H9 (cell line): ENCODE measurements at regions not wholly inside any gene's neighbourhood (a gene's known extent, or its start where the extent isn't known, plus 50 kb on each side); places are given as distances from the start of the nearest gene placed in this dataset.

Experiments used
- DNase-seq: peaks from one replicate; pipeline ENCODE4 v3.0.0-alpha.2; 2017
- H2AFZ ChIP-seq: one replicate; pipeline ENCODE4 v1.6.1; 2013; ENCODE audit warnings: mild to moderate bottlenecking, low read length, control low read depth, moderate library complexity
- H2AK5ac ChIP-seq: 2 replicates; pipeline ENCODE4 v1.6.1; 2013; ENCODE audit warnings: low read length, control low read depth, mixed read lengths; ENCODE audit not compliant: insufficient read length
- H2BK120ac ChIP-seq: one replicate; pipeline ENCODE4 v1.6.1; 2013; ENCODE audit warnings: low read depth, mild to moderate bottlenecking, low read length, control low read depth, inconsistent platforms; ENCODE audit not compliant: poor library complexity, severe bottlenecking
- H2BK12ac ChIP-seq: 2 replicates; pipeline ENCODE4 v1.6.1; 2013; ENCODE audit warnings: low read length, control low read depth, mixed read lengths, low read depth; ENCODE audit not compliant: insufficient read length
- H2BK15ac ChIP-seq: 2 replicates; pipeline ENCODE4 v1.6.1; 2013; ENCODE audit warnings: low read depth, low read length, control low read depth
- H2BK20ac ChIP-seq: one replicate; pipeline ENCODE4 v1.6.1; 2013; ENCODE audit warnings: low read depth, mild to moderate bottlenecking, low read length, control low read depth, inconsistent platforms; ENCODE audit not compliant: poor library complexity, severe bottlenecking
- H2BK5ac ChIP-seq: 2 replicates; pipeline ENCODE4 v1.6.1; 2013; ENCODE audit warnings: low read length, control low read depth, mixed read lengths; ENCODE audit not compliant: insufficient read length
- H3K14ac ChIP-seq: 2 replicates; pipeline ENCODE4 v1.6.1; 2013; ENCODE audit warnings: low read length, control low read depth; ENCODE audit not compliant: insufficient read depth
- H3K18ac ChIP-seq: 2 replicates; pipeline ENCODE4 v1.6.1; 2013; ENCODE audit warnings: low read depth, mild to moderate bottlenecking, mixed read lengths, low read length, control low read depth; ENCODE audit not compliant: insufficient read length
- H3K23ac ChIP-seq: 2 replicates; pipeline ENCODE4 v1.6.1; 2013; ENCODE audit warnings: low read length, control low read depth, mixed read lengths, low read depth; ENCODE audit not compliant: insufficient read length
- H3K23me2 ChIP-seq: 2 replicates; pipeline ENCODE4 v1.6.1; 2013; ENCODE audit warnings: low read depth, mild to moderate bottlenecking, mixed read lengths, low read length, control low read depth; ENCODE audit not compliant: insufficient read length, poor library complexity, severe bottlenecking
- H3K27ac ChIP-seq: 2 replicates; pipeline ENCODE4 v1.5.1; 2013; ENCODE audit warnings: low read length, control low read depth, mixed read lengths, low read depth; ENCODE audit not compliant: insufficient read length
- H3K27me3 ChIP-seq: 2 replicates; pipeline ENCODE4 v1.6.1; 2013; ENCODE audit warnings: low read length, control low read depth, inconsistent platforms; ENCODE audit not compliant: insufficient read depth
- H3K4ac ChIP-seq: 2 replicates; pipeline ENCODE4 v1.6.1; 2013; ENCODE audit warnings: low read depth, mild to moderate bottlenecking, control low read depth, inconsistent platforms, low read length, moderate library complexity
- H3K4me1 ChIP-seq: 2 replicates; pipeline ENCODE4 v1.6.1; 2013; ENCODE audit warnings: low read length, control low read depth, inconsistent platforms; ENCODE audit not compliant: insufficient read depth
- H3K4me2 ChIP-seq: 2 replicates; pipeline ENCODE4 v1.6.1; 2013; ENCODE audit warnings: low read length, control low read depth, mixed read lengths; ENCODE audit not compliant: insufficient read length, insufficient read depth
- H3K56ac ChIP-seq: 2 replicates; pipeline ENCODE4 v1.6.1; 2013; ENCODE audit warnings: low read depth, mild to moderate bottlenecking, mixed read lengths, low read length, control low read depth; ENCODE audit not compliant: insufficient read length
- H3K79me1 ChIP-seq: 2 replicates; pipeline ENCODE4 v1.6.1; 2013; ENCODE audit warnings: low read depth, mild to moderate bottlenecking, moderate library complexity, low read length, control low read depth, inconsistent platforms; ENCODE audit not compliant: insufficient read depth, poor library complexity, severe bottlenecking
- H3K79me2 ChIP-seq: 2 replicates; pipeline ENCODE4 v1.6.1; 2013; ENCODE audit warnings: low read length, control low read depth, inconsistent platforms; ENCODE audit not compliant: insufficient read depth
- H3K9ac ChIP-seq: 2 replicates; pipeline ENCODE4 v1.6.1; 2013; ENCODE audit warnings: low read length, control low read depth, mixed read lengths; ENCODE audit not compliant: insufficient read length; ENCODE audit errors: extremely low read depth
- H3K9me3 ChIP-seq: one replicate; pipeline ENCODE4 v1.6.1; 2013; ENCODE audit warnings: low read depth, low read length, inconsistent platforms; ENCODE audit not compliant: control insufficient read depth
- H3T11ph ChIP-seq: one replicate; pipeline ENCODE4 v1.6.1; 2013; ENCODE audit warnings: mild to moderate bottlenecking, low read length, control low read depth, inconsistent platforms
- H4K20me1 ChIP-seq: one replicate; pipeline ENCODE4 v1.6.1; 2013; ENCODE audit not compliant: control insufficient read depth, insufficient read length, insufficient read depth
- H4K5ac ChIP-seq: 2 replicates; pipeline ENCODE4 v1.6.1; 2013; ENCODE audit warnings: low read depth, mild to moderate bottlenecking, mixed read lengths, low read length, control low read depth; ENCODE audit not compliant: insufficient read length
- H4K8ac ChIP-seq: replicated peaks from 2 replicates; pipeline ENCODE4 v1.6.1; 2013; ENCODE audit warnings: low read length, control low read depth, mixed read lengths, low read depth; ENCODE audit not compliant: insufficient read length
- H4K91ac ChIP-seq: 2 replicates; pipeline ENCODE4 v1.6.1; 2013; ENCODE audit warnings: low read depth, mild to moderate bottlenecking, moderate library complexity, mixed read lengths, low read length, control low read depth; ENCODE audit not compliant: insufficient read length
- H3K27ac Mint-ChIP-seq, 3 experiments: 2 replicates in 2 of 3; 3 replicates in 1 of 3; pipeline ENCODE4 v1.8.0; 2020 to 2021; ENCODE audit warnings: mixed read lengths in 3 of 3, mild to moderate bottlenecking in 1 of 3, moderate library complexity in 1 of 3
- H3K27me3 Mint-ChIP-seq: 2 replicates; pipeline ENCODE4 v1.8.0; 2021; ENCODE audit warnings: low read depth, mild to moderate bottlenecking, moderate library complexity, mixed read lengths
- H3K36me3 Mint-ChIP-seq, 3 experiments: 2 replicates in 2 of 3; 3 replicates in 1 of 3; pipeline ENCODE4 v1.8.0; 2020 to 2021; ENCODE audit warnings: low read depth in 3 of 3, mixed read lengths in 3 of 3; ENCODE audit not compliant: insufficient read depth in 1 of 3
- H3K4me1 Mint-ChIP-seq, 2 experiments: 2 replicates each; pipeline ENCODE4 v1.8.0; 2020; ENCODE audit warnings: mixed read lengths in 2 of 2
- H3K4me3 Mint-ChIP-seq, 2 experiments: 2 replicates in 1 of 2; 3 replicates in 1 of 2; pipeline ENCODE4 v1.8.0; 2020 to 2021; ENCODE audit warnings: mild to moderate bottlenecking in 2 of 2, mixed read lengths in 2 of 2, moderate library complexity in 1 of 2
- H3K9me3 Mint-ChIP-seq, 2 experiments: 2 replicates in 1 of 2; 3 replicates in 1 of 2; pipeline ENCODE4 v1.8.0; 2020; ENCODE audit warnings: mild to moderate bottlenecking in 2 of 2, mixed read lengths in 2 of 2, moderate library complexity in 1 of 2
- WGBS: extraction: QIAGEN DNeasy Blood & Tissue Kit; methylation state at CpG from one replicate; pipeline ENCODE4 v1.1.7; 2013; ENCODE audit warnings: missing lambda C conversion rate, low lambda C conversion rate, mixed read lengths; ENCODE audit not compliant: insufficient read length; ENCODE audit errors: extremely low coverage; 5-methylcytosine and 5-hydroxymethylcytosine counted together
- TF ChIP-seq, protein P1 (sequence below): fragments of 200-600 bp; sonication (generic); conservative IDR thresholded peaks from 3 replicates; pipeline ENCODE4 v1.8.0; 2021; ENCODE audit warnings: antibody characterized with exemption, mild to moderate bottlenecking

DNA sequence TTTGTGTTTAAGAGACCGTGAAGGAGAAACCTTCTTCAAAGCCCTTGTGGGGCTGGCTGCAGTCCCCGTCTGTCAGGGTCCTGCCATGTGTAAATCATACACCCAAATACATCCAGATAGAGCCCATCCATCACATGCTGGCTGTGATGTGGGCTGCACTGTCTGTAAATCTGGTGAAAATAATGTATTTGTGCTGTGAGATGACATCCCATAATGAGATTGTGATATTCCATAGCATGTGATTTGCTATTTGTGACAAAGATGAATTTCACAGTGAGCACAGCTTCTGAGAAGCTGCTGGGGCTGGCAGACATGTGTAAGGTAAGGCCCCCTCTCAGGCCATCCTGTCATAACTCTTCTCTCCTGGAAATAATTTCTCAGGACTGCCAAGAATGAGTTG, 114.3 kb upstream of the MB21D2 start:
- no peak overlapping the region for H3K23ac ChIP-seq
- no peaks in the 10 kb centered on the region for H3K79me2 ChIP-seq
- Mint-ChIP-seq H3K27ac (no peak overlapping the region; a peak in 1 of 7 replicates), H3K4me1 (peaks cover 7 to 15% of the 10 kb centered on the region in 2 experiments), H3K36me3 (no peaks in the 10 kb centered on the region), H3K9me3 (no peaks in the 10 kb centered on the region), H3K4me3 (no peak overlapping the region), H3K27me3 (no peaks in the 10 kb centered on the region)
- H2BK120ac ChIP-seq, result no peak overlapping the region
- H3K4ac ChIP-seq, result no peak overlapping the region
- WGBS, result no CpG with 5 or more reads among the region's 2 CpGs
- H3K23me2 ChIP-seq, result no peaks in the 10 kb centered on the region
- no peak overlapping the region for H2BK12ac ChIP-seq
- H3K79me1 ChIP-seq, result no peaks in the 10 kb centered on the region
- H4K91ac ChIP-seq, result no peak overlapping the region
- H4K8ac ChIP-seq, result no peak overlapping the region
- H3K56ac ChIP-seq, result no peak overlapping the region
- no peaks in the 10 kb centered on the region for H3K27me3 ChIP-seq
- no peaks in the 10 kb centered on the region for H3K9me3 ChIP-seq
- H4K20me1 ChIP-seq, result no peaks in the 10 kb centered on the region
- H3K27ac ChIP-seq, result no peak overlapping the region
- no peak overlapping the region for H2AFZ ChIP-seq
- H2AK5ac ChIP-seq, result no peak overlapping the region
- no peak overlapping the region for H2BK20ac ChIP-seq
- no peak overlapping the region for H3T11ph ChIP-seq
- H2BK15ac ChIP-seq, result no peak overlapping the region
- H3K4me2 ChIP-seq, result no peak overlapping the region
- DNase-seq, result no peak
- H3K14ac ChIP-seq, result no peak overlapping the region
- no peak overlapping the region for H4K5ac ChIP-seq
- H3K4me1 ChIP-seq, result no peaks in the 10 kb centered on the region
- no peak overlapping the region for H2BK5ac ChIP-seq
- no peak overlapping the region for H3K9ac ChIP-seq
- TF ChIP-seq, protein P1, sequence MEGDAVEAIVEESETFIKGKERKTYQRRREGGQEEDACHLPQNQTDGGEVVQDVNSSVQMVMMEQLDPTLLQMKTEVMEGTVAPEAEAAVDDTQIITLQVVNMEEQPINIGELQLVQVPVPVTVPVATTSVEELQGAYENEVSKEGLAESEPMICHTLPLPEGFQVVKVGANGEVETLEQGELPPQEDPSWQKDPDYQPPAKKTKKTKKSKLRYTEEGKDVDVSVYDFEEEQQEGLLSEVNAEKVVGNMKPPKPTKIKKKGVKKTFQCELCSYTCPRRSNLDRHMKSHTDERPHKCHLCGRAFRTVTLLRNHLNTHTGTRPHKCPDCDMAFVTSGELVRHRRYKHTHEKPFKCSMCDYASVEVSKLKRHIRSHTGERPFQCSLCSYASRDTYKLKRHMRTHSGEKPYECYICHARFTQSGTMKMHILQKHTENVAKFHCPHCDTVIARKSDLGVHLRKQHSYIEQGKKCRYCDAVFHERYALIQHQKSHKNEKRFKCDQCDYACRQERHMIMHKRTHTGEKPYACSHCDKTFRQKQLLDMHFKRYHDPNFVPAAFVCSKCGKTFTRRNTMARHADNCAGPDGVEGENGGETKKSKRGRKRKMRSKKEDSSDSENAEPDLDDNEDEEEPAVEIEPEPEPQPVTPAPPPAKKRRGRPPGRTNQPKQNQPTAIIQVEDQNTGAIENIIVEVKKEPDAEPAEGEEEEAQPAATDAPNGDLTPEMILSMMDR, result no peak
- H3K18ac ChIP-seq, result no peak overlapping the region
